Urinary bladder (tissue), 3 donors: ENCODE measurements at regions not wholly inside any gene's neighbourhood (a gene's known extent, or its start where the extent isn't known, plus 50 kb on each side); places are given as distances from the start of the nearest gene placed in this dataset.

Source experiments
- DNase-seq: peaks from one replicate; pipeline ENCODE4 v3.0.0-alpha.2; 2015; ENCODE audit errors: extremely low spot score
- H3K27ac ChIP-seq: one replicate; pipeline ENCODE4 v1.5.1; 2013; ENCODE audit warnings: low read depth, mild to moderate bottlenecking, moderate library complexity
- H3K36me3 ChIP-seq: one replicate; pipeline ENCODE4 v1.6.1; 2013; ENCODE audit warnings: mild to moderate bottlenecking, moderate library complexity; ENCODE audit not compliant: insufficient read depth
- H3K4me1 ChIP-seq: one replicate; pipeline ENCODE4 v1.6.1; 2013; ENCODE audit warnings: mild to moderate bottlenecking, moderate library complexity; ENCODE audit not compliant: insufficient read depth
- H3K4me3 ChIP-seq: one replicate; pipeline ENCODE4 v1.5.1; 2013; ENCODE audit warnings: low read depth, low read length
- WGBS: extraction: QIAGEN DNeasy Blood & Tissue Kit; methylation state at CpG from one replicate; pipeline ENCODE4 v1.1.7; 2013; 5-methylcytosine and 5-hydroxymethylcytosine counted together
- donor health status: healthy with polysubstance abuse.
- donor health status: healthy.

DNA sequence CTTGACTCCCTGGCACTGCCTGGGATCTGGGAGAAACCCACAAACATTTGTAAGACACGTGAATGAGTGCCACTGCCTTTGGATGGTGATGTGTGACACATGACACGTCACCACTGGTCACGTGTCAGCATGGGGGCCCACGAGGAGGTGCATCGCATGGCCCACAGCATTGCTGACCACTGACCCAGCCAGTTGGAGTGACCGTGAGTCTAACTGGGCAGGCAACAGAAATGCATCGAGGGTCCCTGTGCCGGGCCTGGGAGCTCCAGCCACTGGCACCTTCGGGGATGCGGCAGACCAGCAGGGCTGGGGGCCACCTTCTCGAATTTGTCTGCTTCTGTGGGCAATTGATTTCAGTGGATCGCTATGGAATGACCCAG, 121.9 kb upstream of the HDAC4 start:
- no peak for DNase-seq
- Histone ChIP-seq H3K4me3 (no peak overlapping the region), H3K27ac (no peak overlapping the region), H3K36me3 (no peaks in the 10 kb centered on the region), H3K4me1 (no peaks in the 10 kb centered on the region)
- WGBS = 87% methylated on average over 12 of the region's 12 CpGs

DNA sequence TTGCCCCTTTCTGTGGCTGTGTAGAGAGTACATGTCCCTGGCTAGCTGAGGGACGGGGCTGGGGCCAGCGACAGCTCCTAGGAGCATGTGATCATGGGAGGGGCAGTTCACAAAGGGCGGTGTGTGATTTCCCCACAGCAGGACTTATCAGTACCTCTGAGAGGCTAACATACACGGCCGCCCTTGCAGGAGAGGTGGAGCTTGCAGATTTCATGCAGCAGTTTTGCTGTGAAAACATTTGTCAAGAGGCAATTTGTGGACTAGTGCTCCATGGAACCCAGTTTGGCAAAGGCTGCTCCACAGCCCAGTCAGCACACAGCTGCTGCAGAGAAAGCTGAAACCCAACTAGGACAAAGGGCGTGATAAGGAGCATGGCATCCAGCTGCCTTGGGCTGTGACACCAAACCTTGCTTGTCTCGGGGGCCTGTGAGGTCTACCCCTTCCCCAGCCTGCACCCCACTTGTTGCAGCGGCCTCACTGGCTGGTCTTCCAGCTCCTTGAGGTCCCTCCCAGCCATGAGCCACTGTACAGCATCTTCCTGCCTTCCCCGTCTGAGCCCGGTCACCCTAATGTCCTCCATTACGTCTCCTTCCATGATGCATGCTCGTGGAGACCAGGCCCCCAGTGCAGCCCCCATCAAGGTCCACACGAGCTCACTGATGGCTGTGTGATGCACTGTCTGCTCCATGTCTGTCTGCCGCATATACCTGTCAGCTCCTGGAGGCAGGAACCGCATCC, 121.4 kb upstream of the HDAC4 start:
- H3K27ac ChIP-seq = no peak overlapping the region
- H3K36me3 ChIP-seq = no peaks in the 10 kb centered on the region
- DNase-seq = no peak
- H3K4me1 ChIP-seq = no peaks in the 10 kb centered on the region
- no peak overlapping the region for H3K4me3 ChIP-seq
- 76% methylated on average over 15 of the region's 15 CpGs for WGBS

DNA sequence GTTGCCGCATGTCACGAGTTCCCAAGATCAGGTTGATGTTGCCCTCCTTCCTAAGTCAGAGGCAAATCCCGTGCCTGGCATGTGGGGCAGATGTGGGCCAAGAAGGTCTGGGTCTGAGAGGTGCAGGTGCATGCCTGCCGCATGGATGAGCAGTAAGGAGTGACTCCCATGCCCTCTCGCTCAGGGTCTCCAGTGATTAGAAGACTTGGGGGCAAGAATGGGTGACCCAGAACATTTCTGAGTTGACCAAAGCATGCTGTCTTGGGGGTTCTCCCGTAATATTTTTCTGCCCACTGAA, 120.6 kb upstream of the HDAC4 start:
- WGBS = 85% methylated on average over 6 of the region's 6 CpGs
- Histone ChIP-seq H3K27ac (no peak overlapping the region), H3K36me3 (no peaks in the 10 kb centered on the region), H3K4me1 (no peaks in the 10 kb centered on the region), H3K4me3 (no peak overlapping the region)
- DNase-seq = no peak

GRCh38 chr2:239520811-239521517, 120.1 kb upstream of the HDAC4 start:
- Histone ChIP-seq H3K27ac (no peak overlapping the region), H3K4me1 (no peaks in the 10 kb centered on the region), H3K36me3 (no peaks in the 10 kb centered on the region), H3K4me3 (no peak overlapping the region)
- no peak for DNase-seq
- 94% methylated on average over 29 of the region's 29 CpGs for WGBS

GRCh38 chr2:239519921-239520585, 119.2 kb upstream of the HDAC4 start:
- 94% methylated on average over 17 of the region's 17 CpGs for WGBS
- Histone ChIP-seq H3K36me3 (no peaks in the 10 kb centered on the region), H3K4me3 (no peak overlapping the region), H3K4me1 (no peaks in the 10 kb centered on the region), H3K27ac (no peak overlapping the region)
- no peak for DNase-seq

DNA sequence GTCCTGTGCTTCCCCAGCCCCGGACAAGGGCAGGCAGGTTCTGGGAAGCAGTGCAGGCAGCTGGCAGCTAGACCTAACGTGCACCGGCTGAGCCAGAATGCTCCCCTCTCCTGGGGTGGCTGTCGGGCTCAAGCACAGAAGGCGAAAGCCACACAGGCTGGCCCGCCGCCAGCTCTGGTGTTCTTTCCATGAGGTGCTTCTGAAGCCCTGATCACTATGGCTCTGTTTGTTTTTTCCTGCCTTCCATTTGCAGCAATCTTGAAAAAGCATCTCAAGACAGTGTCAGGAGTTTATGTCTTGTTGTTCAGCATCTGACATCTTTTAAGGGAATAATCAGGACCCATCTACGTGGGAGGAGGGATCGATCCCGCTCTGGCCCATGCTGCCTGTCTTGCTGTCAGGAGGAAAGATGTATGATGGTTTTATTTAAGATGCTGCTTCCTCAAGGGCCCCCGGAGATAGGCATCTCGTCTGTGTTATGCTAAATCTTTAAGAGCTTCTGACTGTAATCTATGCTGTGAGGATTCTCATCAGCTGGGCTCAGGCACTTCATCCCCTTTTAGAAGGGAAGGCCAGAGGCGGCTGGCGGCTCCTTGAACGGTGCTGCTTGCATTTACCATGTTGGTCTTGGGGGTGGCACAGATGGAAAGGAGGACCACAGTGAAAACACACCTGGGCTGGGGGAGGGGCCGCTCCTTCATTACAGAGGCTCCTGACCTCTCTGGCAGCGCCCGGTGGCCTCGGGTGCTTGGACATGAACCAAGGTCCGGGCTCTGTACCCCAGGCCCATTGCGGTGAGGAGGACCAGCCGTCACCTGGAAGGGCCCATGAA, 118.5 kb upstream of the HDAC4 start:
- no peaks in the 10 kb centered on the region for H3K36me3 ChIP-seq
- no peak overlapping the region for H3K4me3 ChIP-seq
- WGBS = 77% methylated on average over 22 of the region's 22 CpGs
- no peaks in the 10 kb centered on the region for H3K4me1 ChIP-seq
- no peak overlapping the region for H3K27ac ChIP-seq
- DNase-seq = no peak

- Histone ChIP-seq H3K27ac (no peak overlapping the region), H3K4me1 (no peaks in the 10 kb centered on the region), H3K36me3 (no peaks in the 10 kb centered on the region), H3K4me3 (no peak overlapping the region)
- WGBS = 93% methylated on average over 19 of the region's 19 CpGs
- DNase-seq = no peak
Measured at GRCh38 chr2:239518286-239519088, 117.7 kb upstream of the HDAC4 start.

GRCh38 chr2:239517686-239518085, 116.9 kb upstream of the HDAC4 start:
- Histone ChIP-seq H3K4me3 (no peak overlapping the region), H3K36me3 (no peaks in the 10 kb centered on the region), H3K4me1 (no peaks in the 10 kb centered on the region), H3K27ac (no peak overlapping the region)
- no peak for DNase-seq
- WGBS = 97% methylated on average over 16 of the region's 16 CpGs

DNA sequence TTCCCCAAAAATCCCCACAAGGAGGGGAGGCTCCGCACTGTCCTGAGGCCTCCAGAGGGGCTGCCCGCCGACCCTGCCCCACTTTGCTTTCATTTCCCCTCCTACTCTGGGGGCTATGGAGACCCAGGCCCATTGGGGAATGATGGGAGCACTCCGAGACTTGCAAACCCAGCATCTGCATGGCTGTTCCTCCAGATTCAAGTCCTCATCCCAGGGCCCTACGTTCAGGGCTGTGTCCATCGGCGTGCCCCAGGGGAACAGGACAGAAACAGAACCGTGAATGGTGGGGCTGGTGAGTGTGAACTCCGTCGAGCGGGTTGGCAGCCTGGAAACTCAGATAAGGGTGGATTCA, 116.1 kb upstream of the HDAC4 start:
- H3K36me3 ChIP-seq = no peaks in the 10 kb centered on the region
- DNase-seq = no peak
- WGBS = 94% methylated on average over 11 of the region's 11 CpGs
- no peaks in the 10 kb centered on the region for H3K4me1 ChIP-seq
- H3K27ac ChIP-seq = no peak overlapping the region
- H3K4me3 ChIP-seq = no peak overlapping the region

DNA sequence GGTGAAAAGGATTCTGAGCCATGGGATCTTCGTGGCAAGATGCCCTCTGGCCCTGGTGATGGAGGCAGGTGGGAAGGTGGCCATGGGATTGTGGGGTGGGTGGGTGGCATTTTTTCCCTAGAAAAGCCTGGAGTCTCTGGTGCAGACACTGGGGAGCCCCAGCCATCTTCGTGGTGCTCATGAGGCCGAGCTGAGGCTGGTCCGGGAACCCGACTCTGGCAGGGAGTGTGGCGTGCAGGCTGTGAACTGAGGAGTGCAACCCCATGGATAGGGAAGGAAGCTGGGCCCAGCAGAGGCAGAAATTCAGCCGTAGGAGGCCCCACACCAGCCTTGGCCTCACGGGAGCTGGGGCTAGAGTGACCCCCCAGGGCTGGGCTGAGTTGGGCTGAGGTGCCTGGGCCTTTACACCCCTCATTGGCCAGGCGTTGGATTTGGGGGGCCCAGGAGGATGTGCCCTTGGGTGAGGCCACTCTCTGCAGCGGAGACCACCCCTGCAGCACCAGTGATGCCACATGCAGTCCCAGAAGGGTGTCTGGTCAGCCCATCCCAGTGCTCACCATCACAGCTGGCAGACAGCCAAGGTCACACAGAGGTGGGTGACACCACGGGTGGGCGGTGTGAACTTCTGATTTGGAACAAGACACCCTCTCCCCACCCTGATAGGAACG, 115.6 kb upstream of the HDAC4 start:
- WGBS = 86% methylated on average over 13 of the region's 13 CpGs
- no peaks in the 10 kb centered on the region for H3K36me3 ChIP-seq

DNA sequence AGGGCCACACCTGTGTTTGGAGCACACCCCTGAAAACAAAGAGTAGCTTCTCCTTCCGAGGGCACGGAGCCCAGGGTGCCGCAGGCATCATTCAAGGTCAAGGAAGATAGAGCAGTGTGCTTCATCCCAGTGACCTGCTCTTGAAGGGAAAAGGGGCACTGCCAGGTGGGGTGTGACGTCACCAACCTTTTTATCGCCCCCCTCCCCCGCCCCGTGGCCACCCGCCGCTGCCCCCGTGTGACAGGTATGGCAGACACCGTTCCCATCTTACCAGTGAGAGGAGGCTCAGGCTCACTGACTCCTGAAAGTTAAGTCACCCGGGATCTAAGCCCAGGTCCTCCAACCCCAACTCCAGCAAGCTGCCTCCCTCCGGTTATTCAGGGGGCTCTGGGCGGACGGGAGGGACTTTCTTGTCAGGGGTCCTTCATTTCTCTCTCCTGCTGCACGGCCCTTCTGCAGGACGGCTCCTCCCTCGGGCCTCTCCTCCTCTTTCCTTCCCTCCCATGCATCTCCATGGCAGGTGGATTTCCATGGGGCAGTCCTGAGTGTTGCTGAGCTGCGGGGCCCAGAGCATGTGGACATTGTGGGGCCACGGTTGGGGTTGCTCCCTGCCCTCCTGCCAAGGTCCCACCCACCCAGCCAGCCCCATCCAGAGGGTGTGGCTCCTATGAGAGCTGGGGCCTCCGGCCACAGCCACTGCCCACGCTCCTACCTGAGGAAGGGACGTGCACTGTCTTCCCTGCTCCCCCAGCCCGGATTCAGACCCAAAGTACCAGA, 114.1 kb upstream of the HDAC4 start:
- no peak overlapping the region for H3K27ac ChIP-seq
- no peaks in the 10 kb centered on the region for H3K36me3 ChIP-seq
- H3K4me3 ChIP-seq = no peak overlapping the region
- no peaks in the 10 kb centered on the region for H3K4me1 ChIP-seq
- WGBS = 72% methylated on average over 24 of the region's 24 CpGs
- DNase-seq = no peak

More for the DNA sequence above, 115.6 kb upstream of the HDAC4 start:
- H3K4me1 ChIP-seq = no peaks in the 10 kb centered on the region
- H3K27ac ChIP-seq = no peak overlapping the region
- no peak for DNase-seq
- H3K4me3 ChIP-seq = no peak overlapping the region

GRCh38 chr2:239512054-239512453, 111.2 kb upstream of the HDAC4 start:
- H3K4me1 ChIP-seq = no peaks in the 10 kb centered on the region
- DNase-seq = no peak
- no peak overlapping the region for H3K4me3 ChIP-seq
- no peak overlapping the region for H3K27ac ChIP-seq
- H3K36me3 ChIP-seq = no peaks in the 10 kb centered on the region
- WGBS = 96% methylated on average over 9 of the region's 9 CpGs
